ENCODE measurements at regions not wholly inside any gene's neighbourhood (a gene's known extent, or its start where the extent isn't known, plus 50 kb on each side); places are given as distances from the start of the nearest gene placed in this dataset.

GRCh38 chr15:66877477-66878271 is 175.6 kb downstream of the SMAD6 start:
- no peak for TF ChIP-seq CTCF (IDR thresholded peaks at IDR 0.05; ENCODE audit: control insufficient read depth, insufficient read depth, low read depth, low read length, missing control alignments)
- H3K4me3 ChIP-seq (ENCODE audit: control insufficient read depth, low read depth, low read length), result no peak overlapping the region
- DNase-seq (ENCODE audit: low read depth), result no peak

- no peak for TF ChIP-seq CTCF (IDR thresholded peaks at IDR 0.05; ENCODE audit: control insufficient read depth, insufficient read depth, low read depth, low read length, missing control alignments)
- DNase-seq (ENCODE audit: low read depth), result no peak
- H3K4me3 ChIP-seq (ENCODE audit: control insufficient read depth, low read depth, low read length), result no peak overlapping the region
Measured at GRCh38 chr15:66878761-66879160, 176.7 kb downstream of the SMAD6 start.

- H3K4me3 ChIP-seq (ENCODE audit: control insufficient read depth, low read depth, low read length), result no peak overlapping the region
- no peak for TF ChIP-seq CTCF (IDR thresholded peaks at IDR 0.05; ENCODE audit: control insufficient read depth, insufficient read depth, low read depth, low read length, missing control alignments)
- DNase-seq (ENCODE audit: low read depth), result no peak
Measured at GRCh38 chr15:66879531-66880368, 177.7 kb downstream of the SMAD6 start.

GRCh38 chr15:66880380-66881155 is 178.5 kb downstream of the SMAD6 start:
- DNase-seq (ENCODE audit: low read depth), result no peak
- TF ChIP-seq CTCF (IDR thresholded peaks at IDR 0.05; ENCODE audit: control insufficient read depth, insufficient read depth, low read depth, low read length, missing control alignments), result no peak
- no peak overlapping the region for H3K4me3 ChIP-seq (ENCODE audit: control insufficient read depth, low read depth, low read length)

GRCh38 chr15:66881173-66881905 is 179.3 kb downstream of the SMAD6 start:
- TF ChIP-seq CTCF (IDR thresholded peaks at IDR 0.05; ENCODE audit: control insufficient read depth, insufficient read depth, low read depth, low read length, missing control alignments), result no peak
- no peak for DNase-seq (ENCODE audit: low read depth)
- H3K4me3 ChIP-seq (ENCODE audit: control insufficient read depth, low read depth, low read length), result no peak overlapping the region
